ENCODE measurements at regions not wholly inside any gene's neighbourhood (a gene's known extent, or its start where the extent isn't known, plus 50 kb on each side); places are given as distances from the start of the nearest gene placed in this dataset.

GRCh38 chr17:34869641-34870040 is 91.6 kb downstream of the CCT6B start:
- DNase-seq, result no peak
- no peak overlapping the region for H3K4me3 ChIP-seq (replicated peaks in 1 of 3; ENCODE audit: low read depth in 2 of 3, low read length in 3 of 3)
- H3K27ac Mint-ChIP-seq, result no peak overlapping the region
- no peaks in the 10 kb centered on the region for H3K79me2 ChIP-seq (ENCODE audit: insufficient read depth, low read length)
- no peak overlapping the region for H3K9ac ChIP-seq (ENCODE audit: insufficient read depth, low read length, poor library complexity, severe bottlenecking)
- H2AFZ ChIP-seq (ENCODE audit: insufficient read depth, low read depth, low read length, poor library complexity, severe bottlenecking), result no peak overlapping the region
- TF ChIP-seq CTCF (IDR thresholded peaks at IDR 0.05), result no peak
- peaks cover 2% of the 10 kb centered on the region for H3K4me1 Mint-ChIP-seq
- H4K20me1 ChIP-seq (ENCODE audit: insufficient read depth, low read length), result no peaks in the 10 kb centered on the region
- no peak overlapping the region for H3K4me2 ChIP-seq (replicated peaks; ENCODE audit: extremely low read depth, low read length, poor library complexity, severe bottlenecking)
- H3K36me3 ChIP-seq (replicated peaks in 1 of 2; ENCODE audit: control insufficient read depth in 1 of 2, insufficient read depth in 2 of 2, low read length in 2 of 2), result no peaks in the 10 kb centered on the region
- peaks cover 1 to 3% (median 2%) of the 10 kb centered on the region in 3 donors for H3K27me3 Mint-ChIP-seq (ENCODE audit: low read depth in 3 of 3)
- H3K27me3 ChIP-seq (ENCODE audit: control insufficient read depth in 2 of 2, insufficient read depth in 2 of 2, low read length in 2 of 2), result no peaks in the 10 kb centered on the region
- no peaks in the 10 kb centered on the region for H3K36me3 Mint-ChIP-seq
- H3K27ac ChIP-seq (ENCODE audit: low read depth in 1 of 2, low read length in 2 of 2), result no peak overlapping the region
- no peak overlapping the region for H3K4me3 Mint-ChIP-seq
- no peaks in the 10 kb centered on the region for H3K4me1 ChIP-seq (ENCODE audit: control insufficient read depth in 1 of 2, insufficient read depth in 2 of 2, low read length in 2 of 2)
- H3K9me3 ChIP-seq (replicated peaks in 1 of 2; ENCODE audit: control insufficient read depth in 1 of 2, insufficient read depth in 1 of 2, low read length in 2 of 2), result no peaks in the 10 kb centered on the region
- H3K9me3 Mint-ChIP-seq, result peaks cover 0 to 9% (median 4%) of the 10 kb centered on the region in 7 donors
- intact Hi-C loops (cut with micrococcal nuclease), result no loop called here

DNA sequence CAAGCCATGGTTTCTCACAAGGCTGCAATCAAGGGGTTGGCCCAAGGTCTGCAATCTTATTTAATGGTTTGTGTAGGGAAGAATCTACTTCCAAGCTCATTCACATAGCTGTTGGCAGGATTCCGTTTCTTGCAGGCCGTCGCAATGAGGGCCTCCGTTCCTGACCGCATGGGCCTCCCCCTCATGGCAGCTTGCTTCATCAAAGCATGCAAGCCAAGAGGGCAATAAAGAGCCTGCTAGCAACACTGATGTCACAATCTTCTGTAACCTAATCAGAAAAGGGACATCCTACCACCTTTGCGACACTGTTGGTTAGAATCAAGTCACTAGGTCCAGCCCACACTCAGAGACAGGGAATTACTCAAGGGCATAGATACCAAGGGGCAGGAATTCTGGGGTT is 95.5 kb downstream of the CCT6B start:
- Histone ChIP-seq H3K36me3 (replicated peaks in 1 of 2; ENCODE audit: control insufficient read depth in 1 of 2, insufficient read depth in 2 of 2, low read length in 2 of 2) (no peaks in the 10 kb centered on the region), H3K27me3 (ENCODE audit: control insufficient read depth in 2 of 2, insufficient read depth in 2 of 2, low read length in 2 of 2) (no peaks in the 10 kb centered on the region), H4K20me1 (ENCODE audit: insufficient read depth, low read length) (no peaks in the 10 kb centered on the region), H3K79me2 (ENCODE audit: insufficient read depth, low read length) (no peaks in the 10 kb centered on the region), H2AFZ (ENCODE audit: insufficient read depth, low read depth, low read length, poor library complexity, severe bottlenecking) (no peak overlapping the region), H3K4me2 (replicated peaks; ENCODE audit: extremely low read depth, low read length, poor library complexity, severe bottlenecking) (no peak overlapping the region), H3K4me1 (ENCODE audit: control insufficient read depth in 1 of 2, insufficient read depth in 2 of 2, low read length in 2 of 2) (no peaks in the 10 kb centered on the region), H3K4me3 (replicated peaks in 1 of 3; ENCODE audit: low read depth in 2 of 3, low read length in 3 of 3) (no peak overlapping the region), H3K9me3 (replicated peaks in 1 of 2; ENCODE audit: control insufficient read depth in 1 of 2, insufficient read depth in 1 of 2, low read length in 2 of 2) (no peaks in the 10 kb centered on the region), H3K9ac (ENCODE audit: insufficient read depth, low read length, poor library complexity, severe bottlenecking) (no peak overlapping the region), H3K27ac (ENCODE audit: low read depth in 1 of 2, low read length in 2 of 2) (no peak overlapping the region)
- H3K4me1 Mint-ChIP-seq, result peaks cover 2% of the 10 kb centered on the region
- no peak overlapping the region for H3K4me3 Mint-ChIP-seq
- 90% methylated on average over 5 of the region's 6 CpGs for WGBS (ENCODE audit: insufficient coverage)
- no peak for TF ChIP-seq CTCF (IDR thresholded peaks at IDR 0.05)
- H3K36me3 Mint-ChIP-seq, result no peaks in the 10 kb centered on the region
- peaks cover 0 to 9% (median 2%) of the 10 kb centered on the region in 7 donors for H3K9me3 Mint-ChIP-seq
- intact Hi-C loops (cut with micrococcal nuclease), result no loop called here
- peaks cover 0 to 3% (median 3%) of the 10 kb centered on the region in 3 donors for H3K27me3 Mint-ChIP-seq (ENCODE audit: low read depth in 3 of 3)
- H3K27ac Mint-ChIP-seq, result no peak overlapping the region
- no peak for DNase-seq
